Endodermal cell (in vitro differentiated cells): ENCODE measurements at regions not wholly inside any gene's neighbourhood (a gene's known extent, or its start where the extent isn't known, plus 50 kb on each side); places are given as distances from the start of the nearest gene placed in this dataset.

Experiments used
- DNase-seq: peaks from one replicate; pipeline ENCODE4 v3.0.0-alpha.2; 2017
- H3K27ac ChIP-seq: 2 replicates; pipeline ENCODE4 v1.5.1; 2013; ENCODE audit warnings: mild to moderate bottlenecking, low read depth, low read length, moderate library complexity
- H3K27me3 ChIP-seq: 2 replicates; pipeline ENCODE4 v1.6.1; 2013; ENCODE audit warnings: mild to moderate bottlenecking, low read length, moderate library complexity; ENCODE audit not compliant: insufficient read depth, control insufficient read depth, poor library complexity, severe bottlenecking
- H3K36me3 ChIP-seq: 2 replicates; pipeline ENCODE4 v1.7.0; 2013; ENCODE audit warnings: mild to moderate bottlenecking, low read length, moderate library complexity; ENCODE audit not compliant: control insufficient read depth, insufficient read depth
- H3K4me1 ChIP-seq: one replicate; pipeline ENCODE4 v1.7.0; 2013; ENCODE audit warnings: low read length; ENCODE audit not compliant: control insufficient read depth, insufficient read depth
- H3K4me3 ChIP-seq: 2 replicates; pipeline ENCODE4 v1.5.1; 2013; ENCODE audit warnings: mild to moderate bottlenecking, low read length, moderate library complexity
- H3K9ac ChIP-seq: 2 replicates; pipeline ENCODE4 v1.6.1; 2013; ENCODE audit warnings: mild to moderate bottlenecking, low read length, moderate library complexity; ENCODE audit not compliant: poor library complexity, severe bottlenecking; ENCODE audit errors: extremely low read depth
- H3K9me3 ChIP-seq: 2 replicates; pipeline ENCODE4 v1.6.1; 2013; ENCODE audit warnings: mild to moderate bottlenecking, low read length, moderate library complexity; ENCODE audit not compliant: control insufficient read depth
- H3K27ac Mint-ChIP-seq: 2 replicates; pipeline ENCODE4 v1.8.0; 2020; ENCODE audit warnings: mixed read lengths
- H3K27me3 Mint-ChIP-seq: 2 replicates; pipeline ENCODE4 v1.8.0; 2021; ENCODE audit warnings: mild to moderate bottlenecking, mixed read lengths; ENCODE audit not compliant: insufficient read depth
- H3K36me3 Mint-ChIP-seq: 2 replicates; pipeline ENCODE4 v1.8.0; 2020; ENCODE audit warnings: low read depth, mixed read lengths
- H3K4me1 Mint-ChIP-seq: 2 replicates; pipeline ENCODE4 v1.8.0; 2020; ENCODE audit warnings: mixed read lengths
- H3K4me3 Mint-ChIP-seq: 2 replicates; pipeline ENCODE4 v1.8.0; 2020; ENCODE audit warnings: mild to moderate bottlenecking, moderate library complexity, mixed read lengths
- H3K9me3 Mint-ChIP-seq: 2 replicates; pipeline ENCODE4 v1.8.0; 2020; ENCODE audit warnings: mild to moderate bottlenecking, mixed read lengths
- CTCF ChIP-seq: fragments of 200-600 bp; sonication (generic); conservative IDR thresholded peaks from 2 replicates; pipeline ENCODE4 v1.5.0; 2021; ENCODE audit warnings: antibody characterized with exemption, mild to moderate bottlenecking
- WGBS, 2 experiments: methylation state at CpG; one replicate each; pipeline versions ENCODE4 v1.1.5 to v1.1.7; 2013; ENCODE audit warnings: missing lambda C conversion rate in 2 of 2, mixed read lengths in 1 of 2; ENCODE audit not compliant: insufficient coverage in 1 of 2, insufficient read length in 1 of 2; 5-methylcytosine and 5-hydroxymethylcytosine counted together

GRCh38 chr5:56303511-56303910, 70.4 kb upstream of the ANKRD55 start:
- no peak for DNase-seq
- H3K4me1 Mint-ChIP-seq = no peaks in the 10 kb centered on the region
- Histone ChIP-seq H3K27me3 (no peaks in the 10 kb centered on the region), H3K4me3 (no peak overlapping the region), H3K9me3 (no peaks in the 10 kb centered on the region), H3K36me3 (no peaks in the 10 kb centered on the region), H3K4me1 (no peaks in the 10 kb centered on the region), H3K27ac (no peak overlapping the region), H3K9ac (no peak overlapping the region)
- H3K4me3 Mint-ChIP-seq = no peak overlapping the region
- H3K9me3 Mint-ChIP-seq = peaks cover 16% of the 10 kb centered on the region
- no peak overlapping the region for H3K27ac Mint-ChIP-seq
- TF ChIP-seq CTCF = peak; percentile 35
- 92 to 97% methylated on average over 5 of the region's 5 CpGs for WGBS, 2 experiments
- H3K27me3 Mint-ChIP-seq = peaks cover 19% of the 10 kb centered on the region
- no peaks in the 10 kb centered on the region for H3K36me3 Mint-ChIP-seq

GRCh38 chr5:56302027-56302426, 68.9 kb upstream of the ANKRD55 start:
- Mint-ChIP-seq H3K27ac (no peak overlapping the region), H3K4me3 (no peak overlapping the region), H3K9me3 (peaks cover 11% of the 10 kb centered on the region), H3K4me1 (no peaks in the 10 kb centered on the region), H3K27me3 (peaks cover 28% of the 10 kb centered on the region), H3K36me3 (no peaks in the 10 kb centered on the region)
- no peak for TF ChIP-seq CTCF
- no peak for DNase-seq
- Histone ChIP-seq H3K4me1 (no peaks in the 10 kb centered on the region), H3K27me3 (no peaks in the 10 kb centered on the region), H3K9me3 (no peaks in the 10 kb centered on the region), H3K9ac (no peak overlapping the region), H3K36me3 (no peaks in the 10 kb centered on the region), H3K4me3 (no peak overlapping the region), H3K27ac (no peak overlapping the region)

GRCh38 chr5:56301069-56301468, 67.9 kb upstream of the ANKRD55 start:
- H3K27ac ChIP-seq = no peak overlapping the region
- peaks cover 35% of the 10 kb centered on the region for H3K27me3 Mint-ChIP-seq
- H3K4me3 ChIP-seq = no peak overlapping the region
- no peaks in the 10 kb centered on the region for H3K9me3 ChIP-seq
- H3K36me3 Mint-ChIP-seq = no peaks in the 10 kb centered on the region
- no peak for TF ChIP-seq CTCF
- no peak for DNase-seq
- H3K9me3 Mint-ChIP-seq = peaks cover 10% of the 10 kb centered on the region
- H3K27ac Mint-ChIP-seq = no peak overlapping the region
- H3K9ac ChIP-seq = no peak overlapping the region
- H3K4me3 Mint-ChIP-seq = no peak overlapping the region
- WGBS, 2 experiments = 93 to 100% methylated on average over 1 to 2 of the region's 2 CpGs
- no peaks in the 10 kb centered on the region for H3K27me3 ChIP-seq
- H3K36me3 ChIP-seq = no peaks in the 10 kb centered on the region
- H3K4me1 Mint-ChIP-seq = no peaks in the 10 kb centered on the region
- no peaks in the 10 kb centered on the region for H3K4me1 ChIP-seq
